Vagina (tissue), 2 donors: ENCODE measurements at regions not wholly inside any gene's neighbourhood (a gene's known extent, or its start where the extent isn't known, plus 50 kb on each side); places are given as distances from the start of the nearest gene placed in this dataset.

ENCODE experiments used
- CTCF ChIP-seq, 3 experiments: fragments of 450-650 bp in 2 of 3; fragments of 200-600 bp in 1 of 3; sonication (generic) in 1 of 3; IDR thresholded peaks; one replicate each; pipeline ENCODE4 v1.5.1; 2017 to 2019; ENCODE audit warnings: antibody characterized with exemption in 3 of 3, mild to moderate bottlenecking in 2 of 3, moderate library complexity in 2 of 3
- POLR2A ChIP-seq, 2 donors: fragments of 450-650 bp; IDR thresholded peaks; one replicate each; pipeline ENCODE4 v1.6.1; 2017; ENCODE audit warnings: antibody characterized with exemption in 2 of 2, mild to moderate bottlenecking in 2 of 2, moderate library complexity in 2 of 2
- POLR2AphosphoS5 ChIP-seq, 2 donors: sonication (generic); formaldehyde crosslinking; IDR thresholded peaks; one replicate each; pipeline ENCODE4 v1.9.0; 2017; ENCODE audit warnings: antibody characterized with exemption in 2 of 2, mild to moderate bottlenecking in 2 of 2, low read depth in 1 of 2; ENCODE audit not compliant: insufficient read depth in 1 of 2

- TF ChIP-seq CTCF (IDR thresholded peaks at IDR 0.05) = no peak
- no peak for TF ChIP-seq POLR2A (IDR thresholded peaks at IDR 0.05)
- TF ChIP-seq POLR2AphosphoS5 (IDR thresholded peaks at IDR 0.05; ENCODE audit: insufficient read depth in 1 of 2, low read depth in 1 of 2) = no peak
Measured at GRCh38 chr5:163162645-163163044, 274.8 kb upstream of the CCNG1 start.
